ENCODE measurements at regions not wholly inside any gene's neighbourhood (a gene's known extent, or its start where the extent isn't known, plus 50 kb on each side); places are given as distances from the start of the nearest gene placed in this dataset.

DNA sequence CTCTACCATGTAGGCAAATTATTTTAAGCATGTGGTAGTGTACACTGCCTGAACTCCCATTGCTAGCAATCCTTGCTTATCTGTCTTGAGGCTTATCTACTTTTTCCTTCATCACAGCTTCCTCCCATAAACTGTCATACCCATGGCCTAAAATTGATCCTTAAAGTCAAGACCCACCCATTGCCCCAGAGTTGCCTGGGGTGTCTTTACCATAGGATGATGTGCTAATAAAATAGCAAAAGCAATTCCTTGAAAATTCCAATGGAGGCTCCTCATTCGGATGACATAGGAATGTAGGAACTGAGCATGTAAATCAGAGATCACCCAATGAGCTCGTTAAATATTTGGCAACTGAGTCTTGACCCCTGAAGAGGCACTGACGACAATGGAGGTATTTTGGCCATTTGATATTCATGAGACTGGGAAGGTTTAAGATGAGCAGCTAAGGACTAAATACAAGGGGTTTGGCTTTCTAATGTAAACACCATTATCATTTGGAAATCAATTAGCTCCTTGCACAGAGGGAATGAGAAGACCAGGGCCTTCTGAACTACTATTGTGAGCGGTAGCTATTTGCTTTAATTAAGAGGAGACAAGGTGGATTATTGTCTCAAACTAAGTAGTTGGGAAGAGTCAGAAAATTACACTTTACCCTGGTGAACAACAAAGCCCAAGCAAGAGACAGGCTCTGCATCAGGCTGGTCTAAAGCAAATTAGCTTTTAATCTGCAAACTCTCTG lies 234.9 kb downstream of the GATA3 start:
- H3K4me2 ChIP-seq (ENCODE audit: control insufficient read depth, insufficient read depth) = no peak overlapping the region
- RAD21 ChIA-PET (ENCODE audit: unreplicated experiment) = no interaction called here
- in situ Hi-C loops (cut with MboI) (no loop called here), intact Hi-C loops (cut with micrococcal nuclease; ENCODE audit: unreplicated experiment) (no loop called here)
- H3K4me1 ChIP-seq (ENCODE audit: control insufficient read depth, insufficient read depth, low read length) = no peaks in the 10 kb centered on the region
- H3K36me3 ChIP-seq (ENCODE audit: control insufficient read depth in 2 of 2, insufficient read depth in 2 of 2, low read length in 1 of 2) = no peaks in the 10 kb centered on the region
- no peak for FAIRE-seq
- TF ChIP-seq, protein P1, sequence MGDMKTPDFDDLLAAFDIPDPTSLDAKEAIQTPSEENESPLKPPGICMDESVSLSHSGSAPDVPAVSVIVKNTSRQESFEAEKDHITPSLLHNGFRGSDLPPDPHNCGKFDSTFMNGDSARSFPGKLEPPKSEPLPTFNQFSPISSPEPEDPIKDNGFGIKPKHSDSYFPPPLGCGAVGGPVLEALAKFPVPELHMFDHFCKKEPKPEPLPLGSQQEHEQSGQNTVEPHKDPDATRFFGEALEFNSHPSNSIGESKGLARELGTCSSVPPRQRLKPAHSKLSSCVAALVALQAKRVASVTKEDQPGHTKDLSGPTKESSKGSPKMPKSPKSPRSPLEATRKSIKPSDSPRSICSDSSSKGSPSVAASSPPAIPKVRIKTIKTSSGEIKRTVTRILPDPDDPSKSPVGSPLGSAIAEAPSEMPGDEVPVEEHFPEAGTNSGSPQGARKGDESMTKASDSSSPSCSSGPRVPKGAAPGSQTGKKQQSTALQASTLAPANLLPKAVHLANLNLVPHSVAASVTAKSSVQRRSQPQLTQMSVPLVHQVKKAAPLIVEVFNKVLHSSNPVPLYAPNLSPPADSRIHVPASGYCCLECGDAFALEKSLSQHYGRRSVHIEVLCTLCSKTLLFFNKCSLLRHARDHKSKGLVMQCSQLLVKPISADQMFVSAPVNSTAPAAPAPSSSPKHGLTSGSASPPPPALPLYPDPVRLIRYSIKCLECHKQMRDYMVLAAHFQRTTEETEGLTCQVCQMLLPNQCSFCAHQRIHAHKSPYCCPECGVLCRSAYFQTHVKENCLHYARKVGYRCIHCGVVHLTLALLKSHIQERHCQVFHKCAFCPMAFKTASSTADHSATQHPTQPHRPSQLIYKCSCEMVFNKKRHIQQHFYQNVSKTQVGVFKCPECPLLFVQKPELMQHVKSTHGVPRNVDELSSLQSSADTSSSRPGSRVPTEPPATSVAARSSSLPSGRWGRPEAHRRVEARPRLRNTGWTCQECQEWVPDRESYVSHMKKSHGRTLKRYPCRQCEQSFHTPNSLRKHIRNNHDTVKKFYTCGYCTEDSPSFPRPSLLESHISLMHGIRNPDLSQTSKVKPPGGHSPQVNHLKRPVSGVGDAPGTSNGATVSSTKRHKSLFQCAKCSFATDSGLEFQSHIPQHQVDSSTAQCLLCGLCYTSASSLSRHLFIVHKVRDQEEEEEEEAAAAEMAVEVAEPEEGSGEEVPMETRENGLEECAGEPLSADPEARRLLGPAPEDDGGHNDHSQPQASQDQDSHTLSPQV (IDR thresholded peaks at IDR 0.05) = no peak
- TF ChIP-seq, protein P2, sequence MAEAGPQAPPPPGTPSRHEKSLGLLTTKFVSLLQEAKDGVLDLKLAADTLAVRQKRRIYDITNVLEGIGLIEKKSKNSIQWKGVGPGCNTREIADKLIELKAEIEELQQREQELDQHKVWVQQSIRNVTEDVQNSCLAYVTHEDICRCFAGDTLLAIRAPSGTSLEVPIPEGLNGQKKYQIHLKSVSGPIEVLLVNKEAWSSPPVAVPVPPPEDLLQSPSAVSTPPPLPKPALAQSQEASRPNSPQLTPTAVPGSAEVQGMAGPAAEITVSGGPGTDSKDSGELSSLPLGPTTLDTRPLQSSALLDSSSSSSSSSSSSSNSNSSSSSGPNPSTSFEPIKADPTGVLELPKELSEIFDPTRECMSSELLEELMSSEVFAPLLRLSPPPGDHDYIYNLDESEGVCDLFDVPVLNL (IDR thresholded peaks at IDR 0.05; ENCODE audit: low read depth, low read length) = no peak
- H3K9ac ChIP-seq (ENCODE audit: control insufficient read depth, insufficient read depth, low read length) = no peak overlapping the region
- H3K79me2 ChIP-seq (ENCODE audit: control insufficient read depth, insufficient read depth, low read length) = no peaks in the 10 kb centered on the region
- no peak overlapping the region for H3K27ac ChIP-seq (ENCODE audit: control insufficient read depth, insufficient read depth)
- no peak for DNase-seq (ENCODE audit: low read depth, low spot score)
- no peak overlapping the region for H2AFZ ChIP-seq (ENCODE audit: control insufficient read depth, low read depth, low read length)
- BruUV-seq (replicated peaks) = no TSS peak
- H4K20me1 ChIP-seq (ENCODE audit: control insufficient read depth, insufficient read depth) = no peaks in the 10 kb centered on the region
- POLR2A ChIA-PET = interaction anchor here (0.7 kb wide), 1 partner anchor 229 kb away, joined by 3 read pairs; no protein-coding TSS in a partner anchor
- no peak for ATAC-seq
- WGBS (ENCODE audit: insufficient coverage, insufficient replicate concordance, low lambda C conversion rate, missing lambda C conversion rate) = 33% methylated on average over 4 of the region's 4 CpGs
- H3K9me3 ChIP-seq (replicated peaks; ENCODE audit: control insufficient read depth, insufficient read depth, low read length) = no peaks in the 10 kb centered on the region
- H3K27me3 ChIP-seq (replicated peaks in 1 of 2; ENCODE audit: control insufficient read depth in 2 of 2, insufficient read depth in 2 of 2, low read length in 1 of 2) = no peaks in the 10 kb centered on the region
- H3K4me3 ChIP-seq = no peak overlapping the region
- SMC1A ChIA-PET (ENCODE audit: uncharacterized antibody, unreplicated experiment) = interaction anchor here (0.5 to 0.7 kb wide), 2 partner anchors 281 to 815 kb away, joined by 3 read pairs; no protein-coding TSS in a partner anchor
- CTCF ChIA-PET = interaction anchor here (1.1 kb wide), 1 partner anchor 11 kb away, joined by 3 read pairs; no protein-coding TSS in a partner anchor
